Esophagus muscularis mucosa (tissue), 4 donors: ENCODE measurements at regions not wholly inside any gene's neighbourhood (a gene's known extent, or its start where the extent isn't known, plus 50 kb on each side); places are given as distances from the start of the nearest gene placed in this dataset.

Experiments used
- DNase-seq: peaks from one replicate; pipeline ENCODE4 v3.0.0-alpha.2; 2017; ENCODE audit errors: extremely low spot score
- H3K27ac ChIP-seq, 4 donors: fragments of 200-600 bp; sonication (generic); replicated peaks in 1 of 4; 1 replicate in 3 of 4; 2 replicates in 1 of 4; pipeline ENCODE4 v1.5.1; 2016 to 2019; ENCODE audit warnings: mild to moderate bottlenecking in 1 of 4
- H3K27me3 ChIP-seq, 4 donors: fragments of 200-600 bp; sonication (generic); one replicate each; pipeline versions ENCODE4 v1.5.1 to v1.6.0; 2016 to 2019
- H3K36me3 ChIP-seq, 4 donors: fragments of 200-600 bp; sonication (generic); one replicate each; pipeline ENCODE4 v1.5.1; 2016 to 2019
- H3K4me1 ChIP-seq, 4 donors: fragments of 200-600 bp; sonication (generic); one replicate each; pipeline ENCODE4 v1.5.1; 2016 to 2019
- H3K4me3 ChIP-seq, 4 donors: fragments of 200-600 bp; sonication (generic); 1 replicate in 2 of 4; 2 replicates in 2 of 4; pipeline ENCODE4 v1.5.1; 2016 to 2019; ENCODE audit warnings: mild to moderate bottlenecking in 4 of 4, moderate library complexity in 1 of 4
- H3K9me3 ChIP-seq, 4 donors: fragments of 200-600 bp; sonication (generic); 1 replicate in 3 of 4; 2 replicates in 1 of 4; pipeline ENCODE4 v1.5.1; 2016 to 2019
- EP300 ChIP-seq: sonication (generic); formaldehyde crosslinking; IDR thresholded peaks from one replicate; pipeline ENCODE4 v1.6.1; 2017; ENCODE audit warnings: antibody characterized with exemption
- POLR2A ChIP-seq: fragments of 450-650 bp; IDR thresholded peaks from one replicate; pipeline ENCODE4 v1.6.1; 2017; ENCODE audit warnings: antibody characterized with exemption, moderate library complexity, mild to moderate bottlenecking, low read depth
- POLR2AphosphoS5 ChIP-seq, 2 donors: sonication (generic); formaldehyde crosslinking; IDR thresholded peaks; one replicate each; pipeline ENCODE4 v1.6.1; 2017; ENCODE audit warnings: antibody characterized with exemption in 2 of 2
- WGBS: methylation state at CpG from one replicate; pipeline ENCODE4 v1.1.5; 2018; 5-methylcytosine and 5-hydroxymethylcytosine counted together
- intact Hi-C: fragments of 100-400 bp; cut with DNase I; formaldehyde crosslinking; loops from one replicate; pipeline ENCODE4 v1.15.1; 2023
- TF ChIP-seq, protein P1 (sequence below), 3 experiments: fragments of 200-600 bp in 2 of 3; fragments of 450-650 bp in 1 of 3; sonication (generic) in 2 of 3; IDR thresholded peaks; one replicate each; pipeline ENCODE4 v1.5.1; 2017 to 2019; ENCODE audit warnings: antibody characterized with exemption in 3 of 3, mild to moderate bottlenecking in 2 of 3, moderate library complexity in 1 of 3

GRCh38 chrX:11881485-11882170 lies 123.6 kb downstream of the MSL3 start:
- Histone ChIP-seq H3K9me3 (no peaks in the 10 kb centered on the region), H3K27me3 (no peaks in the 10 kb centered on the region), H3K4me1 (no peaks in the 10 kb centered on the region), H3K36me3 (no peaks in the 10 kb centered on the region), H3K4me3 (no peak overlapping the region), H3K27ac (no peak overlapping the region)
- DNase-seq, result no peak
- TF ChIP-seq EP300 (no peak), POLR2AphosphoS5 (IDR thresholded peaks at IDR 0.05) (no peak), POLR2A (no peak)
- TF ChIP-seq, protein P1, sequence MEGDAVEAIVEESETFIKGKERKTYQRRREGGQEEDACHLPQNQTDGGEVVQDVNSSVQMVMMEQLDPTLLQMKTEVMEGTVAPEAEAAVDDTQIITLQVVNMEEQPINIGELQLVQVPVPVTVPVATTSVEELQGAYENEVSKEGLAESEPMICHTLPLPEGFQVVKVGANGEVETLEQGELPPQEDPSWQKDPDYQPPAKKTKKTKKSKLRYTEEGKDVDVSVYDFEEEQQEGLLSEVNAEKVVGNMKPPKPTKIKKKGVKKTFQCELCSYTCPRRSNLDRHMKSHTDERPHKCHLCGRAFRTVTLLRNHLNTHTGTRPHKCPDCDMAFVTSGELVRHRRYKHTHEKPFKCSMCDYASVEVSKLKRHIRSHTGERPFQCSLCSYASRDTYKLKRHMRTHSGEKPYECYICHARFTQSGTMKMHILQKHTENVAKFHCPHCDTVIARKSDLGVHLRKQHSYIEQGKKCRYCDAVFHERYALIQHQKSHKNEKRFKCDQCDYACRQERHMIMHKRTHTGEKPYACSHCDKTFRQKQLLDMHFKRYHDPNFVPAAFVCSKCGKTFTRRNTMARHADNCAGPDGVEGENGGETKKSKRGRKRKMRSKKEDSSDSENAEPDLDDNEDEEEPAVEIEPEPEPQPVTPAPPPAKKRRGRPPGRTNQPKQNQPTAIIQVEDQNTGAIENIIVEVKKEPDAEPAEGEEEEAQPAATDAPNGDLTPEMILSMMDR (IDR thresholded peaks at IDR 0.05), result no peak
- 64% methylated on average over 4 of the region's 4 CpGs for WGBS
- intact Hi-C loops, result no loop called here

GRCh38 chrX:11886745-11887144 lies 128.7 kb downstream of the MSL3 start:
- no peaks in the 10 kb centered on the region for H3K4me1 ChIP-seq
- no peak for DNase-seq
- H3K27me3 ChIP-seq, result no peaks in the 10 kb centered on the region
- peaks cover 0 to 6% (median 0%) of the 10 kb centered on the region in 4 donors for H3K9me3 ChIP-seq
- H3K4me3 ChIP-seq, result no peak overlapping the region
- WGBS, result 71% methylated on average over 1 of the region's 1 CpG
- intact Hi-C loops, result no loop called here
- no peaks in the 10 kb centered on the region for H3K36me3 ChIP-seq
- TF ChIP-seq EP300 (no peak), POLR2AphosphoS5 (IDR thresholded peaks at IDR 0.05) (no peak), POLR2A (no peak)
- TF ChIP-seq, protein P1 (IDR thresholded peaks at IDR 0.05), result no peak
- no peak overlapping the region for H3K27ac ChIP-seq

- Histone ChIP-seq H3K36me3 (no peaks in the 10 kb centered on the region), H3K9me3 (peaks cover 0 to 6% (median 0%) of the 10 kb centered on the region in 4 donors), H3K27ac (no peak overlapping the region), H3K4me1 (no peaks in the 10 kb centered on the region), H3K27me3 (no peaks in the 10 kb centered on the region), H3K4me3 (no peak overlapping the region)
- TF ChIP-seq, protein P1 (IDR thresholded peaks at IDR 0.05), result no peak
- TF ChIP-seq EP300 (no peak), POLR2A (no peak), POLR2AphosphoS5 (IDR thresholded peaks at IDR 0.05) (no peak)
- DNase-seq, result no peak
- intact Hi-C loops, result no loop called here
- WGBS, result 70% methylated on average over 2 of the region's 2 CpGs
Observed at GRCh38 chrX:11887175-11887574, 129.1 kb downstream of the MSL3 start.

DNA sequence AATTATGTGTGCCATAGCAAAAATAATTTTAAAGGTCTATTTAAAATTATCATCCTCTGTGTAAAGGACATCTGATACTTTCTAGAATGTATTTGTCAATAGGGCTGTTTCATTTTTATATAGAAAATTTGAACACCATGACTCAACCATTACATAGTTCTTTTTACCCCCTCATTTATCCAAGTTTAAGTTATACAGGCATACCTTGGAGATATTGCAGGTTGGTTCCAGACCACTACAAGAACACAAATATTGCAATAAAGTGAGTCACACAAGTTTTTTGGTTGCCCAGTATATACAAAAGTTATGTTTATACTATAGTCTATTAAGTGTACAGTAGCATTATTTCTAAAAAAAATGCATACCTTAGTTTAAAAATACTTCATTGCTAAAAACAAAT lies 130.4 kb downstream of the MSL3 start:
- no peak for DNase-seq
- intact Hi-C loops, result no loop called here
- no peak overlapping the region for H3K4me3 ChIP-seq
- H3K4me1 ChIP-seq, result no peaks in the 10 kb centered on the region
- no peaks in the 10 kb centered on the region for H3K36me3 ChIP-seq
- H3K27me3 ChIP-seq, result no peaks in the 10 kb centered on the region
- peaks cover 0 to 6% (median 0%) of the 10 kb centered on the region in 4 donors for H3K9me3 ChIP-seq
- H3K27ac ChIP-seq, result no peak overlapping the region
- no peak for TF ChIP-seq POLR2A
- TF ChIP-seq POLR2AphosphoS5 (IDR thresholded peaks at IDR 0.05), result no peak
- TF ChIP-seq EP300, result no peak
- TF ChIP-seq, protein P1 (IDR thresholded peaks at IDR 0.05), result no peak

DNA sequence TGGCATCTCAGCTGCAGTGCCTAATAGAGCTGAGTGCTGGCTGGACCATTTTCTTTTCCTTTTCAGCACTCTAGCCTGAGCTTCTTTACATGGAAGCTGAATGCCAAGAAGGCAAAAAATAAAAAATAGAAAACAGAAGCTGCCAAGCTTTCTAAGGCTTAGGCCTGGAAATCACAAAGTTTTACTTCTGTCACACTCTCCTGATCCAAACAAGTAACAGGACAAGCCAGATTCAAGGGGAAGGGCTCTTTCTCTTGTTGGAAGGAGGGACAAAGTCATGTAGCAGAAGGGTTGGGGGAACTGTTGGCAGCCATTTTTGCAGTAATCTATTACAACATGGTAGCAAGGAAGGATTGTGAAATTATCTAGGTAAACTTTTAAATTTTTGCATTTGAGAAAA lies 131.8 kb downstream of the MSL3 start:
- H3K9me3 ChIP-seq, result peaks cover 0 to 6% (median 0%) of the 10 kb centered on the region in 4 donors
- H3K4me1 ChIP-seq, result no peaks in the 10 kb centered on the region
- TF ChIP-seq EP300, result no peak
- TF ChIP-seq POLR2A, result no peak
- TF ChIP-seq, protein P1 (IDR thresholded peaks at IDR 0.05), result no peak
- TF ChIP-seq POLR2AphosphoS5 (IDR thresholded peaks at IDR 0.05), result no peak
- H3K4me3 ChIP-seq, result no peak overlapping the region
- intact Hi-C loops, result no loop called here
- H3K27ac ChIP-seq, result no peak overlapping the region
- H3K36me3 ChIP-seq, result no peaks in the 10 kb centered on the region
- H3K27me3 ChIP-seq, result no peaks in the 10 kb centered on the region
- DNase-seq, result no peak
